ENCODE measurements at regions not wholly inside any gene's neighbourhood (a gene's known extent, or its start where the extent isn't known, plus 50 kb on each side); places are given as distances from the start of the nearest gene placed in this dataset.

DNA sequence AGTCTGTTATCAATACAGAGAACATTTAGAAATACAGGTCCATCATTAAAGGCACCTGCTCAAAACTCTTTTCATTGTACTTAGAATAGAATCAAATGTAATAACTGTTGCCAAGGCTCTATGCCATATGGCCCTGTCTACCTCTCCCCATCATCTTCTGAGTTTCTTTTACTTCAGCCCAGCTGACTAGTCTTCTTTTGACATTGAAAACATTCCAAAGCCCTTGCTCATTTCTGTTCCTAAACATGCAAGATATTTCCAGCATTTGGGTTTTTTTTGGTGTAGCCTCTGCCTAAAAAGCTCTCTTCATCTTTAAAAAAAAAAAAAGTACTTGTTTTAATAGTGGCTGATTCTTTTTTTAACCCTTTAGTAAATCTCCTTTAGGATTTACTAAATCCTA, 165.5 kb upstream of the SMIM30 start (continued):
- TF ChIP-seq, protein P1, sequence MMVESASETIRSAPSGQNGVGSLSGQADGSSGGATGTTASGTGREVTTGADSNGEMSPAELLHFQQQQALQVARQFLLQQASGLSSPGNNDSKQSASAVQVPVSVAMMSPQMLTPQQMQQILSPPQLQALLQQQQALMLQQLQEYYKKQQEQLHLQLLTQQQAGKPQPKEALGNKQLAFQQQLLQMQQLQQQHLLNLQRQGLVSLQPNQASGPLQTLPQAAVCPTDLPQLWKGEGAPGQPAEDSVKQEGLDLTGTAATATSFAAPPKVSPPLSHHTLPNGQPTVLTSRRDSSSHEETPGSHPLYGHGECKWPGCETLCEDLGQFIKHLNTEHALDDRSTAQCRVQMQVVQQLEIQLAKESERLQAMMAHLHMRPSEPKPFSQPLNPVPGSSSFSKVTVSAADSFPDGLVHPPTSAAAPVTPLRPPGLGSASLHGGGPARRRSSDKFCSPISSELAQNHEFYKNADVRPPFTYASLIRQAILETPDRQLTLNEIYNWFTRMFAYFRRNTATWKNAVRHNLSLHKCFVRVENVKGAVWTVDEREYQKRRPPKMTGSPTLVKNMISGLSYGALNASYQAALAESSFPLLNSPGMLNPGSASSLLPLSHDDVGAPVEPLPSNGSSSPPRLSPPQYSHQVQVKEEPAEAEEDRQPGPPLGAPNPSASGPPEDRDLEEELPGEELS (CRISPR knock-in tag; IDR thresholded peaks at IDR 0.05): no peak
- TF ChIP-seq OVOL2 (CRISPR knock-in tag; IDR thresholded peaks at IDR 0.05; ENCODE audit: borderline replicate concordance) (no peak), ZNF138 (CRISPR knock-in tag; conservative IDR thresholded peaks at IDR 0.05) (no peak), NR3C1 (CRISPR knock-in tag; conservative IDR thresholded peaks at IDR 0.05; ENCODE audit: low read depth) (no peak), IRF2 (CRISPR knock-in tag; IDR thresholded peaks at IDR 0.05; ENCODE audit: borderline replicate concordance, low read depth) (no peak)
- TF ChIP-seq, protein P2, sequence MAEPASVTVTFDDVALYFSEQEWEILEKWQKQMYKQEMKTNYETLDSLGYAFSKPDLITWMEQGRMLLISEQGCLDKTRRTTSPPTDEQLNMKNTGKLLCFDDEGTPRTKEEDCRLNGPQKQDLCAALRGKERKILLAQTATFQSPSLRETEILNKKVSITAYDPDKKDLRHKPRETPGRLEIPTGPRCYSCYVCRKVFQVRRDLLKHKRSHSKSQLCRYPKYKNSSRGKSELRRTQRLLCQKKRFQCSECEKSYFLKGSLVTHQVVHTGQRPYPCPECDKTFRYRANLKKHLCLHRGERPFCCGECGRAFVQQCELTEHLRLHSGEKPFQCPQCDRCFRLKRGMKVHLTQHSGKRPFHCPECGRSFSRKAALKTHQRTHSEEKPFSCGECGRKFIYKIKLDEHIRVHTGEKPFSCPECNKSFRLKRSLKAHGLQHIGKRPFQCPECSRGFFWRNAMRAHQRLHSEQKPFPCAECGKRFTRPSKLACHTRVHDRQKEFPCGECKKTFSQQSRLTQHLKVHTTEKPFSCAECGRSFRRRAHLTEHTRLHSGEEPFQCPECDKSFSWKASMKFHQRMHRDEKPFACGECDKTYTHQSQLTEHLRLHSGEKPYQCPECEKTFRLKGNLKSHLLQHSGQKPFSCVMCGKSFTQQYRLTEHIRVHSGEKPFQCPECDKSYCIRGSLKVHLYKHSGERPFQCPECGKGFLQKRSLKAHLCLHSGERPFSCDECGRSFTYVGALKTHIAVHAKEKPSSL (CRISPR knock-in tag; conservative IDR thresholded peaks at IDR 0.05): no peak

DNA sequence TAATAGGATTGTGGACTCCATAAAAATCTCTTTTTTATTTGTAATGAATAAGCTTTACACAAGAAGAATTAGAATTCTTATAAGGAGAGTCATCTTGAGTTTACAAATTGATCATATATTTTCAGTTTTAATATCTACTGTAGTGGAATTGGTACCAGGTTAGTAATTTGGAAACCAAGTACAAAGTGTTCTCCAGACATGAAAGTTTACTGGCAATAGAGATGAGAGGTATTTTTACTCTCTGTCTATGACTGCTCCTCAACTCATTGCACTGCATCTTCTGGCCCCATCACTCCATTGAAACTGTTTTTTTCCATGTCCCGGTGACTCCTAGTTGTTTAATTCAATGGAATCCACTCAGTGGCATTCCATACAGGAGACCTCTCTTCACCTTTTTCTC, 164.5 kb upstream of the SMIM30 start:
- TF ChIP-seq, protein P3, sequence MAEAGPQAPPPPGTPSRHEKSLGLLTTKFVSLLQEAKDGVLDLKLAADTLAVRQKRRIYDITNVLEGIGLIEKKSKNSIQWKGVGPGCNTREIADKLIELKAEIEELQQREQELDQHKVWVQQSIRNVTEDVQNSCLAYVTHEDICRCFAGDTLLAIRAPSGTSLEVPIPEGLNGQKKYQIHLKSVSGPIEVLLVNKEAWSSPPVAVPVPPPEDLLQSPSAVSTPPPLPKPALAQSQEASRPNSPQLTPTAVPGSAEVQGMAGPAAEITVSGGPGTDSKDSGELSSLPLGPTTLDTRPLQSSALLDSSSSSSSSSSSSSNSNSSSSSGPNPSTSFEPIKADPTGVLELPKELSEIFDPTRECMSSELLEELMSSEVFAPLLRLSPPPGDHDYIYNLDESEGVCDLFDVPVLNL (CRISPR knock-in tag; IDR thresholded peaks at IDR 0.05; ENCODE audit: borderline replicate concordance, low read depth): no peak
- TF ChIP-seq, protein P4, sequence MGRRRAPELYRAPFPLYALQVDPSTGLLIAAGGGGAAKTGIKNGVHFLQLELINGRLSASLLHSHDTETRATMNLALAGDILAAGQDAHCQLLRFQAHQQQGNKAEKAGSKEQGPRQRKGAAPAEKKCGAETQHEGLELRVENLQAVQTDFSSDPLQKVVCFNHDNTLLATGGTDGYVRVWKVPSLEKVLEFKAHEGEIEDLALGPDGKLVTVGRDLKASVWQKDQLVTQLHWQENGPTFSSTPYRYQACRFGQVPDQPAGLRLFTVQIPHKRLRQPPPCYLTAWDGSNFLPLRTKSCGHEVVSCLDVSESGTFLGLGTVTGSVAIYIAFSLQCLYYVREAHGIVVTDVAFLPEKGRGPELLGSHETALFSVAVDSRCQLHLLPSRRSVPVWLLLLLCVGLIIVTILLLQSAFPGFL (CRISPR knock-in tag; IDR thresholded peaks at IDR 0.05; ENCODE audit: borderline replicate concordance): no peak
- TF ChIP-seq, protein P5, sequence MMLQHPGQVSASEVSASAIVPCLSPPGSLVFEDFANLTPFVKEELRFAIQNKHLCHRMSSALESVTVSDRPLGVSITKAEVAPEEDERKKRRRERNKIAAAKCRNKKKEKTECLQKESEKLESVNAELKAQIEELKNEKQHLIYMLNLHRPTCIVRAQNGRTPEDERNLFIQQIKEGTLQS (CRISPR knock-in tag; conservative IDR thresholded peaks at IDR 0.05): no peak
- TF ChIP-seq MXD4 (CRISPR knock-in tag; IDR thresholded peaks at IDR 0.05; ENCODE audit: borderline replicate concordance) (no peak), ZNF423 (CRISPR knock-in tag; IDR thresholded peaks at IDR 0.05) (no peak), NFYB (CRISPR knock-in tag; conservative IDR thresholded peaks at IDR 0.05; ENCODE audit: low read depth) (no peak), TEAD1 (CRISPR knock-in tag; IDR thresholded peaks at IDR 0.05) (no peak), SMAD4 (CRISPR knock-in tag; IDR thresholded peaks at IDR 0.05) (no peak), ZNF121 (CRISPR knock-in tag; IDR thresholded peaks at IDR 0.05) (no peak), OVOL2 (CRISPR knock-in tag; IDR thresholded peaks at IDR 0.05; ENCODE audit: borderline replicate concordance) (no peak), ZNF671 (CRISPR knock-in tag; IDR thresholded peaks at IDR 0.05) (no peak)
- TF ChIP-seq, protein P6, sequence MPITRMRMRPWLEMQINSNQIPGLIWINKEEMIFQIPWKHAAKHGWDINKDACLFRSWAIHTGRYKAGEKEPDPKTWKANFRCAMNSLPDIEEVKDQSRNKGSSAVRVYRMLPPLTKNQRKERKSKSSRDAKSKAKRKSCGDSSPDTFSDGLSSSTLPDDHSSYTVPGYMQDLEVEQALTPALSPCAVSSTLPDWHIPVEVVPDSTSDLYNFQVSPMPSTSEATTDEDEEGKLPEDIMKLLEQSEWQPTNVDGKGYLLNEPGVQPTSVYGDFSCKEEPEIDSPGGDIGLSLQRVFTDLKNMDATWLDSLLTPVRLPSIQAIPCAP (CRISPR knock-in tag; IDR thresholded peaks at IDR 0.05): no peak
- no peak for DNase-seq (ENCODE audit: low spot score)
- ChIA-PET POLR2A (no interaction called here), CTCF (no interaction called here)
- no peak overlapping the region for H3K4me3 Mint-ChIP-seq
- no peaks in the 10 kb centered on the region for H3K4me1 Mint-ChIP-seq
- no peaks in the 10 kb centered on the region for H3K36me3 Mint-ChIP-seq
- H3K9me3 Mint-ChIP-seq: no peaks in the 10 kb centered on the region
- peaks cover 3% of the 10 kb centered on the region; the same call in 1 of the 2 replicates for H3K27me3 Mint-ChIP-seq (ENCODE audit: low read depth)
- no peak overlapping the region for H3K27ac Mint-ChIP-seq
- ATAC-seq: no peak

Data from WTC11 (cell line).